ENCODE measurements at regions not wholly inside any gene's neighbourhood (a gene's known extent, or its start where the extent isn't known, plus 50 kb on each side); places are given as distances from the start of the nearest gene placed in this dataset.

GRCh38 chr10:78953113-78953798 lies 115.5 kb upstream of the ZMIZ1 start:
- FAIRE-seq (no peak), DNase-seq (peak in 1 of 2 donors; percentile 29)
- Histone ChIP-seq H3K27ac (ENCODE audit: low read depth in 1 of 3, low read length in 2 of 3) (peak overlapping the region in 2 of 3 donors; percentile 4 to 38), H3K4me3 (ENCODE audit: low read depth in 1 of 3, low read length in 3 of 3) (no peak overlapping the region), H3K27me3 (ENCODE audit: control insufficient read depth in 3 of 3, insufficient read depth in 3 of 3, low read length in 3 of 3) (no peaks in the 10 kb centered on the region), H3K4me1 (ENCODE audit: control insufficient read depth in 3 of 3, insufficient read depth in 2 of 3, low read depth in 1 of 3, low read length in 2 of 3) (no peaks in the 10 kb centered on the region), H3K36me3 (ENCODE audit: control insufficient read depth in 3 of 3, insufficient read depth in 2 of 3, low read depth in 1 of 3, low read length in 3 of 3) (no peaks in the 10 kb centered on the region), H3K9me3 (ENCODE audit: control insufficient read depth in 2 of 2, insufficient read depth in 1 of 2, low read depth in 1 of 2, low read length in 1 of 2) (no peaks in the 10 kb centered on the region)
- WGBS, 3 donors = 55 to 83% (median 68%) methylated on average over 11 of the region's 11 CpGs

GRCh38 chr10:78953799-78954297 lies 114.9 kb upstream of the ZMIZ1 start:
- no peaks in the 10 kb centered on the region for H3K4me1 ChIP-seq (ENCODE audit: control insufficient read depth in 3 of 3, insufficient read depth in 2 of 3, low read depth in 1 of 3, low read length in 2 of 3)
- WGBS, 3 donors = 90 to 92% (median 91%) methylated on average over 7 of the region's 7 CpGs
- H3K27me3 ChIP-seq (ENCODE audit: control insufficient read depth in 3 of 3, insufficient read depth in 3 of 3, low read length in 3 of 3) = no peaks in the 10 kb centered on the region
- no peaks in the 10 kb centered on the region for H3K9me3 ChIP-seq (ENCODE audit: control insufficient read depth in 2 of 2, insufficient read depth in 1 of 2, low read depth in 1 of 2, low read length in 1 of 2)
- no peak for FAIRE-seq
- no peak for DNase-seq
- no peaks in the 10 kb centered on the region for H3K36me3 ChIP-seq (ENCODE audit: control insufficient read depth in 3 of 3, insufficient read depth in 2 of 3, low read depth in 1 of 3, low read length in 3 of 3)
- H3K4me3 ChIP-seq (ENCODE audit: low read depth in 1 of 3, low read length in 3 of 3) = no peak overlapping the region
- no peak overlapping the region for H3K27ac ChIP-seq (ENCODE audit: low read depth in 1 of 3, low read length in 2 of 3)

GRCh38 chr10:78954689-78955088 lies 114.1 kb upstream of the ZMIZ1 start:
- 92 to 94% (median 93%) methylated on average over 7 of the region's 7 CpGs for whole genome bisulfite sequencing, 3 donors
- Histone ChIP-seq H3K27ac (ENCODE audit: low read depth in 1 of 3, low read length in 2 of 3) (no peak overlapping the region), H3K9me3 (ENCODE audit: control insufficient read depth in 2 of 2, insufficient read depth in 1 of 2, low read depth in 1 of 2, low read length in 1 of 2) (no peaks in the 10 kb centered on the region), H3K4me1 (ENCODE audit: control insufficient read depth in 3 of 3, insufficient read depth in 2 of 3, low read depth in 1 of 3, low read length in 2 of 3) (no peaks in the 10 kb centered on the region), H3K36me3 (ENCODE audit: control insufficient read depth in 3 of 3, insufficient read depth in 2 of 3, low read depth in 1 of 3, low read length in 3 of 3) (no peaks in the 10 kb centered on the region), H3K27me3 (ENCODE audit: control insufficient read depth in 3 of 3, insufficient read depth in 3 of 3, low read length in 3 of 3) (no peaks in the 10 kb centered on the region), H3K4me3 (ENCODE audit: low read depth in 1 of 3, low read length in 3 of 3) (no peak overlapping the region)
- FAIRE-seq (no peak), DNase-seq (no peak)

GRCh38 chr10:78955206-78955605 lies 113.6 kb upstream of the ZMIZ1 start:
- no peaks in the 10 kb centered on the region for H3K9me3 ChIP-seq (ENCODE audit: control insufficient read depth in 2 of 2, insufficient read depth in 1 of 2, low read depth in 1 of 2, low read length in 1 of 2)
- WGBS, 3 donors = 85 to 91% (median 89%) methylated on average over 3 of the region's 3 CpGs
- no peaks in the 10 kb centered on the region for H3K27me3 ChIP-seq (ENCODE audit: control insufficient read depth in 3 of 3, insufficient read depth in 3 of 3, low read length in 3 of 3)
- H3K4me3 ChIP-seq (ENCODE audit: low read depth in 1 of 3, low read length in 3 of 3) = no peak overlapping the region
- H3K27ac ChIP-seq (ENCODE audit: low read depth in 1 of 3, low read length in 2 of 3) = no peak overlapping the region
- FAIRE-seq (no peak), DNase-seq (no peak)
- H3K4me1 ChIP-seq (ENCODE audit: control insufficient read depth in 3 of 3, insufficient read depth in 2 of 3, low read depth in 1 of 3, low read length in 2 of 3) = peaks cover 0 to 4% (median 0%) of the 10 kb centered on the region in 3 donors
- H3K36me3 ChIP-seq (ENCODE audit: control insufficient read depth in 3 of 3, insufficient read depth in 2 of 3, low read depth in 1 of 3, low read length in 3 of 3) = no peaks in the 10 kb centered on the region

- no peak for FAIRE-seq
- WGBS, 3 donors = 84 to 87% (median 86%) methylated on average over 5 of the region's 5 CpGs
- H3K4me1 ChIP-seq (ENCODE audit: control insufficient read depth in 3 of 3, insufficient read depth in 2 of 3, low read depth in 1 of 3, low read length in 2 of 3) = peaks cover 0 to 11% (median 0%) of the 10 kb centered on the region in 3 donors
Measured at GRCh38 chr10:78956391-78956790, 112.4 kb upstream of the ZMIZ1 start.

GRCh38 chr10:78957471-78958039 lies 111.2 kb upstream of the ZMIZ1 start:
- H3K27me3 ChIP-seq (ENCODE audit: control insufficient read depth in 3 of 3, insufficient read depth in 3 of 3, low read length in 3 of 3) = no peaks in the 10 kb centered on the region
- H3K9me3 ChIP-seq (ENCODE audit: control insufficient read depth in 2 of 2, insufficient read depth in 1 of 2, low read depth in 1 of 2, low read length in 1 of 2) = no peaks in the 10 kb centered on the region
- 80 to 95% (median 86%) methylated on average over 2 of the region's 2 CpGs for WGBS, 3 donors
- H3K27ac ChIP-seq (ENCODE audit: low read depth in 1 of 3, low read length in 2 of 3) = no peak overlapping the region
- no peaks in the 10 kb centered on the region for H3K36me3 ChIP-seq (ENCODE audit: control insufficient read depth in 3 of 3, insufficient read depth in 2 of 3, low read depth in 1 of 3, low read length in 3 of 3)
- H3K4me1 ChIP-seq (ENCODE audit: control insufficient read depth in 3 of 3, insufficient read depth in 2 of 3, low read depth in 1 of 3, low read length in 2 of 3) = peaks cover 0 to 11% (median 0%) of the 10 kb centered on the region in 3 donors
- DNase-seq (no peak), FAIRE-seq (no peak)
- no peak overlapping the region for H3K4me3 ChIP-seq (ENCODE audit: low read depth in 1 of 3, low read length in 3 of 3)

More at GRCh38 chr10:78956391-78956790, 112.4 kb upstream of the ZMIZ1 start:
- no peak overlapping the region for H3K4me3 ChIP-seq (ENCODE audit: low read depth in 1 of 3, low read length in 3 of 3)
- H3K9me3 ChIP-seq (ENCODE audit: control insufficient read depth in 2 of 2, insufficient read depth in 1 of 2, low read depth in 1 of 2, low read length in 1 of 2) = no peaks in the 10 kb centered on the region
- no peaks in the 10 kb centered on the region for H3K36me3 ChIP-seq (ENCODE audit: control insufficient read depth in 3 of 3, insufficient read depth in 2 of 3, low read depth in 1 of 3, low read length in 3 of 3)
- no peak for DNase-seq
- H3K27me3 ChIP-seq (ENCODE audit: control insufficient read depth in 3 of 3, insufficient read depth in 3 of 3, low read length in 3 of 3) = no peaks in the 10 kb centered on the region
- no peak overlapping the region for H3K27ac ChIP-seq (ENCODE audit: low read depth in 1 of 3, low read length in 2 of 3)

GRCh38 chr10:78959217-78959923 lies 109.4 kb upstream of the ZMIZ1 start:
- no peak overlapping the region for H3K4me3 ChIP-seq (ENCODE audit: low read depth in 1 of 3, low read length in 3 of 3)
- H3K9me3 ChIP-seq (ENCODE audit: control insufficient read depth in 2 of 2, insufficient read depth in 1 of 2, low read depth in 1 of 2, low read length in 1 of 2) = no peaks in the 10 kb centered on the region
- WGBS, 3 donors = 78 to 84% (median 80%) methylated on average over 10 of the region's 10 CpGs
- H3K4me1 ChIP-seq (ENCODE audit: control insufficient read depth in 3 of 3, insufficient read depth in 2 of 3, low read depth in 1 of 3, low read length in 2 of 3) = peaks cover 0 to 11% (median 0%) of the 10 kb centered on the region in 3 donors
- no peak for DNase-seq
- H3K27me3 ChIP-seq (ENCODE audit: control insufficient read depth in 3 of 3, insufficient read depth in 3 of 3, low read length in 3 of 3) = no peaks in the 10 kb centered on the region
- no peak for FAIRE-seq
- H3K36me3 ChIP-seq (ENCODE audit: control insufficient read depth in 3 of 3, insufficient read depth in 2 of 3, low read depth in 1 of 3, low read length in 3 of 3) = no peaks in the 10 kb centered on the region
- H3K27ac ChIP-seq (ENCODE audit: low read depth in 1 of 3, low read length in 2 of 3) = no peak overlapping the region

GRCh38 chr10:78959924-78960285 lies 108.9 kb upstream of the ZMIZ1 start:
- no peak for FAIRE-seq
- Histone ChIP-seq H3K4me3 (ENCODE audit: low read depth in 1 of 3, low read length in 3 of 3) (no peak overlapping the region), H3K4me1 (ENCODE audit: control insufficient read depth in 3 of 3, insufficient read depth in 2 of 3, low read depth in 1 of 3, low read length in 2 of 3) (peaks cover 0 to 14% (median 0%) of the 10 kb centered on the region in 3 donors), H3K27ac (ENCODE audit: low read depth in 1 of 3, low read length in 2 of 3) (no peak overlapping the region), H3K36me3 (ENCODE audit: control insufficient read depth in 3 of 3, insufficient read depth in 2 of 3, low read depth in 1 of 3, low read length in 3 of 3) (no peaks in the 10 kb centered on the region), H3K9me3 (ENCODE audit: control insufficient read depth in 2 of 2, insufficient read depth in 1 of 2, low read depth in 1 of 2, low read length in 1 of 2) (no peaks in the 10 kb centered on the region), H3K27me3 (ENCODE audit: control insufficient read depth in 3 of 3, insufficient read depth in 3 of 3, low read length in 3 of 3) (no peaks in the 10 kb centered on the region)
- WGBS, 3 donors = 56 to 76% (median 75%) methylated on average over 3 of the region's 3 CpGs
- no peak for DNase-seq
